Neuronal stem cell (in vitro differentiated cells): ENCODE measurements at regions not wholly inside any gene's neighbourhood (a gene's known extent, or its start where the extent isn't known, plus 50 kb on each side); places are given as distances from the start of the nearest gene placed in this dataset.

Experiments used
- DNase-seq: peaks from one replicate; pipeline ENCODE4 v3.0.0-alpha.2; 2013; ENCODE audit warnings: low spot score
- H2AFZ ChIP-seq: one replicate; pipeline ENCODE4 v1.6.1; 2013; ENCODE audit warnings: mild to moderate bottlenecking, low read length, inconsistent platforms
- H2AK5ac ChIP-seq: 2 replicates; pipeline ENCODE4 v1.6.1; 2013; ENCODE audit warnings: low read depth, mild to moderate bottlenecking, inconsistent platforms, low read length, moderate library complexity, mixed read lengths
- H2BK120ac ChIP-seq: 2 replicates; pipeline ENCODE4 v1.6.1; 2013; ENCODE audit warnings: low read depth, mild to moderate bottlenecking, inconsistent platforms, low read length, moderate library complexity, mixed read lengths
- H2BK12ac ChIP-seq: one replicate; pipeline ENCODE4 v1.6.1; 2013; ENCODE audit warnings: low read length, inconsistent platforms
- H2BK15ac ChIP-seq: 2 replicates; pipeline ENCODE4 v1.6.1; 2013; ENCODE audit warnings: mild to moderate bottlenecking, low read length, inconsistent platforms, mixed read lengths
- H2BK5ac ChIP-seq: one replicate; pipeline ENCODE4 v1.6.1; 2013; ENCODE audit warnings: inconsistent platforms, mild to moderate bottlenecking, low read length, moderate library complexity
- H3K14ac ChIP-seq: one replicate; pipeline ENCODE4 v1.6.1; 2013; ENCODE audit warnings: low read length, inconsistent platforms
- H3K18ac ChIP-seq: 2 replicates; pipeline ENCODE4 v1.6.1; 2013; ENCODE audit warnings: low read length, inconsistent platforms
- H3K23ac ChIP-seq: 2 replicates; pipeline ENCODE4 v1.6.1; 2013; ENCODE audit warnings: low read depth, mild to moderate bottlenecking, mixed read lengths, low read length, inconsistent platforms; ENCODE audit not compliant: poor library complexity
- H3K27ac ChIP-seq: replicated peaks from 3 replicates; pipeline ENCODE4 v1.5.1; 2013; ENCODE audit warnings: low read length, inconsistent platforms
- H3K27me3 ChIP-seq, 3 experiments: 2 replicates each; pipeline ENCODE4 v1.6.1; 2013; ENCODE audit warnings: low read length in 3 of 3, mild to moderate bottlenecking in 2 of 3, inconsistent platforms in 1 of 3, low read depth in 1 of 3, mixed read lengths in 1 of 3, moderate library complexity in 1 of 3; ENCODE audit not compliant: control insufficient read depth in 3 of 3, insufficient read depth in 3 of 3
- H3K36me3 ChIP-seq, 2 donors: replicated peaks in 1 of 2; 2 replicates each; pipeline ENCODE4 v1.6.1; 2013; ENCODE audit warnings: low read length in 2 of 2; ENCODE audit not compliant: control insufficient read depth in 2 of 2, insufficient read depth in 2 of 2
- H3K4ac ChIP-seq: 2 replicates; pipeline ENCODE4 v1.6.1; 2013; ENCODE audit warnings: inconsistent platforms, mild to moderate bottlenecking, low read length, moderate library complexity
- H3K4me1 ChIP-seq, 2 donors: 1 replicate in 1 of 2; 2 replicates in 1 of 2; pipeline ENCODE4 v1.6.1; 2013; ENCODE audit warnings: low read length in 2 of 2, low read depth in 1 of 2; ENCODE audit not compliant: control insufficient read depth in 2 of 2, insufficient read depth in 1 of 2
- H3K4me2 ChIP-seq: one replicate; pipeline ENCODE4 v1.6.1; 2013; ENCODE audit warnings: mild to moderate bottlenecking, low read length, inconsistent platforms; ENCODE audit not compliant: insufficient read depth, poor library complexity, severe bottlenecking
- H3K4me3 ChIP-seq, 2 donors: 2 replicates each; pipeline ENCODE4 v1.5.1; 2013; ENCODE audit warnings: low read length in 2 of 2, mild to moderate bottlenecking in 2 of 2, inconsistent platforms in 1 of 2, moderate library complexity in 1 of 2
- H3K79me1 ChIP-seq: one replicate; pipeline ENCODE4 v1.6.1; 2013; ENCODE audit warnings: low read depth, mild to moderate bottlenecking, inconsistent platforms, low read length, moderate library complexity
- H3K9ac ChIP-seq: one replicate; pipeline ENCODE4 v1.6.1; 2013; ENCODE audit warnings: mild to moderate bottlenecking, low read depth, low read length, inconsistent platforms; ENCODE audit not compliant: poor library complexity
- H3K9me3 ChIP-seq, 2 donors: replicated peaks in 1 of 2; 2 replicates each; pipeline versions ENCODE3 to v1.6.1; 2013; ENCODE audit warnings: low read length in 2 of 2, mild to moderate bottlenecking in 2 of 2, inconsistent platforms in 1 of 2, low read depth in 1 of 2, mixed read lengths in 1 of 2, moderate library complexity in 1 of 2; ENCODE audit not compliant: control insufficient read depth in 2 of 2, insufficient read depth in 1 of 2
- H4K8ac ChIP-seq: one replicate; pipeline ENCODE4 v1.6.1; 2013; ENCODE audit warnings: low read depth, mild to moderate bottlenecking, inconsistent platforms, low read length, moderate library complexity
- H4K91ac ChIP-seq: one replicate; pipeline ENCODE4 v1.6.1; 2013; ENCODE audit warnings: low read length, low read depth, mild to moderate bottlenecking, inconsistent platforms; ENCODE audit not compliant: poor library complexity
- WGBS, 2 donors: extraction: QIAGEN DNeasy Blood & Tissue Kit; methylation state at CpG; one replicate each; pipeline ENCODE4 v1.1.7; 2013; ENCODE audit warnings: missing lambda C conversion rate in 2 of 2, mixed read lengths in 1 of 2; ENCODE audit not compliant: insufficient read length in 2 of 2, insufficient replicate concordance in 1 of 2; ENCODE audit errors: extremely low coverage in 2 of 2; 5-methylcytosine and 5-hydroxymethylcytosine counted together

- H3K27me3 ChIP-seq: peaks cover 0 to 17% (median 0%) of the 10 kb centered on the region in 3 experiments
- H2BK15ac ChIP-seq: no peak overlapping the region
- DNase-seq: no peak
- H2AFZ ChIP-seq: no peak overlapping the region
- H2BK120ac ChIP-seq: no peak overlapping the region
- H4K91ac ChIP-seq: no peak overlapping the region
- no peaks in the 10 kb centered on the region for H3K9me3 ChIP-seq
- no peak overlapping the region for H3K14ac ChIP-seq
- WGBS, 2 donors: no CpG with 5 or more reads among the region's 4 CpGs
- H3K18ac ChIP-seq: peak overlapping the region; percentile 32
- H4K8ac ChIP-seq: no peak overlapping the region
- H3K4ac ChIP-seq: no peak overlapping the region
- no peak overlapping the region for H3K4me3 ChIP-seq
- peak overlapping the region; percentile 14 for H3K4me2 ChIP-seq
- H2BK5ac ChIP-seq: no peak overlapping the region
- no peaks in the 10 kb centered on the region for H3K79me1 ChIP-seq
- peaks cover 6 to 21% of the 10 kb centered on the region in 2 donors for H3K4me1 ChIP-seq
- H2AK5ac ChIP-seq: no peak overlapping the region
- H3K27ac ChIP-seq: no peak overlapping the region
- H3K23ac ChIP-seq: no peak overlapping the region
- no peak overlapping the region for H3K9ac ChIP-seq
- no peaks in the 10 kb centered on the region for H3K36me3 ChIP-seq
- H2BK12ac ChIP-seq: peak overlapping the region; percentile 14
Measured at GRCh38 chr17:72206376-72206775, 85.6 kb downstream of the SOX9 start.

GRCh38 chr17:72208832-72209231 is 88.0 kb downstream of the SOX9 start:
- Histone ChIP-seq H2BK120ac (no peak overlapping the region), H4K91ac (no peak overlapping the region), H3K4ac (no peak overlapping the region), H3K18ac (no peak overlapping the region), H2BK12ac (no peak overlapping the region), H2AFZ (no peak overlapping the region), H3K14ac (no peak overlapping the region), H2BK5ac (no peak overlapping the region), H3K79me1 (no peaks in the 10 kb centered on the region), H3K4me2 (no peak overlapping the region), H3K9ac (no peak overlapping the region), H3K9me3 (no peaks in the 10 kb centered on the region), H3K4me3 (no peak overlapping the region), H3K4me1 (peaks cover 6 to 21% of the 10 kb centered on the region in 2 donors), H3K27ac (no peak overlapping the region), H4K8ac (no peak overlapping the region), H2BK15ac (no peak overlapping the region), H3K23ac (no peak overlapping the region), H2AK5ac (no peak overlapping the region), H3K27me3 (peaks cover 0 to 17% (median 0%) of the 10 kb centered on the region in 3 experiments), H3K36me3 (no peaks in the 10 kb centered on the region)
- no peak for DNase-seq

- no peak overlapping the region for H2BK5ac ChIP-seq
- no peak overlapping the region for H3K27ac ChIP-seq
- H3K4me3 ChIP-seq: no peak overlapping the region
- no peak overlapping the region for H3K23ac ChIP-seq
- H2AK5ac ChIP-seq: no peak overlapping the region
- no peak overlapping the region for H2AFZ ChIP-seq
- no peak overlapping the region for H4K8ac ChIP-seq
- H3K9me3 ChIP-seq: no peaks in the 10 kb centered on the region
- no peaks in the 10 kb centered on the region for H3K36me3 ChIP-seq
- H2BK120ac ChIP-seq: no peak overlapping the region
- no CpG with 5 or more reads among the region's 5 CpGs for WGBS, 2 donors
- no peak overlapping the region for H2BK12ac ChIP-seq
- no peak overlapping the region for H3K18ac ChIP-seq
- no peak overlapping the region for H4K91ac ChIP-seq
- peaks cover 0 to 3% (median 0%) of the 10 kb centered on the region in 3 experiments for H3K27me3 ChIP-seq
- H2BK15ac ChIP-seq: no peak overlapping the region
- DNase-seq: no peak
- no peak overlapping the region for H3K14ac ChIP-seq
- H3K4ac ChIP-seq: no peak overlapping the region
- peaks cover 0 to 6% of the 10 kb centered on the region in 2 donors for H3K4me1 ChIP-seq
- no peak overlapping the region for H3K9ac ChIP-seq
- H3K4me2 ChIP-seq: no peak overlapping the region
- no peaks in the 10 kb centered on the region for H3K79me1 ChIP-seq
Measured at GRCh38 chr17:72212041-72212440, 91.2 kb downstream of the SOX9 start.

GRCh38 chr17:72215490-72215889 is 94.7 kb downstream of the SOX9 start:
- WGBS, 2 donors: no CpG with 5 or more reads among the region's 2 CpGs
- peaks cover 0 to 26% (median 0%) of the 10 kb centered on the region in 3 experiments for H3K27me3 ChIP-seq

More at GRCh38 chr17:72215490-72215889, 94.7 kb downstream of the SOX9 start:
- no peak overlapping the region for H2AFZ ChIP-seq
- no peak overlapping the region for H3K4ac ChIP-seq
- no peak overlapping the region for H4K91ac ChIP-seq
- H3K9ac ChIP-seq: no peak overlapping the region
- H3K4me1 ChIP-seq: peaks cover 2 to 17% of the 10 kb centered on the region in 2 donors
- no peak overlapping the region for H2BK120ac ChIP-seq
- H3K18ac ChIP-seq: no peak overlapping the region
- no peak overlapping the region for H3K14ac ChIP-seq
- no peak overlapping the region for H2BK12ac ChIP-seq
- H3K27ac ChIP-seq: no peak overlapping the region
- no peaks in the 10 kb centered on the region for H3K9me3 ChIP-seq
- H2BK15ac ChIP-seq: no peak overlapping the region
- no peak overlapping the region for H4K8ac ChIP-seq
- H3K4me2 ChIP-seq: no peak overlapping the region
- no peak overlapping the region for H3K4me3 ChIP-seq
- no peak overlapping the region for H2AK5ac ChIP-seq
- no peak for DNase-seq
- no peak overlapping the region for H2BK5ac ChIP-seq
- H3K79me1 ChIP-seq: no peaks in the 10 kb centered on the region
- H3K36me3 ChIP-seq: no peaks in the 10 kb centered on the region
- H3K23ac ChIP-seq: no peak overlapping the region
